ENCODE measurements at regions not wholly inside any gene's neighbourhood (a gene's known extent, or its start where the extent isn't known, plus 50 kb on each side); places are given as distances from the start of the nearest gene placed in this dataset.

GRCh38 chr7:37555528-37555927 lies 106.9 kb upstream of the ELMO1 start:
- H3K4me3 ChIP-seq = no peak overlapping the region
- TF ChIP-seq CTCF (IDR thresholded peaks at IDR 0.05) = no peak
- no peak for DNase-seq (ENCODE audit: low spot score)
- H3K27ac ChIP-seq = no peak overlapping the region

GRCh38 chr7:37557571-37558209 lies 109.0 kb upstream of the ELMO1 start:
- no peak for TF ChIP-seq CTCF (IDR thresholded peaks at IDR 0.05)
- Histone ChIP-seq H3K27ac (no peak overlapping the region), H3K4me3 (no peak overlapping the region)
- no peak for DNase-seq (ENCODE audit: low spot score)

GRCh38 chr7:37558320-37559096 lies 109.8 kb upstream of the ELMO1 start:
- Histone ChIP-seq H3K4me3 (no peak overlapping the region), H3K27ac (no peak overlapping the region)
- DNase-seq (ENCODE audit: low spot score) = no peak
- TF ChIP-seq CTCF (IDR thresholded peaks at IDR 0.05) = no peak

GRCh38 chr7:37570145-37570544 lies 113.4 kb upstream of the GPR141 start:
- Histone ChIP-seq H3K27ac (no peak overlapping the region), H3K4me3 (no peak overlapping the region)
- no peak for DNase-seq (ENCODE audit: low spot score)
- no peak for TF ChIP-seq CTCF (IDR thresholded peaks at IDR 0.05)

GRCh38 chr7:37571806-37572205 lies 111.8 kb upstream of the GPR141 start:
- H3K27ac ChIP-seq = no peak overlapping the region
- DNase-seq (ENCODE audit: low spot score) = no peak

GRCh38 chr7:37577412-37577811 lies 106.2 kb upstream of the GPR141 start:
- no peak overlapping the region for H3K4me3 ChIP-seq
- no peak for DNase-seq (ENCODE audit: low spot score)
- H3K27ac ChIP-seq = no peak overlapping the region
- no peak for TF ChIP-seq CTCF (IDR thresholded peaks at IDR 0.05)

More at GRCh38 chr7:37571806-37572205, 111.8 kb upstream of the GPR141 start:
- no peak overlapping the region for H3K4me3 ChIP-seq
- TF ChIP-seq CTCF (IDR thresholded peaks at IDR 0.05) = no peak

GRCh38 chr7:37577901-37578300 lies 105.7 kb upstream of the GPR141 start:
- TF ChIP-seq CTCF (IDR thresholded peaks at IDR 0.05) = no peak
- no peak for DNase-seq (ENCODE audit: low spot score)
- H3K27ac ChIP-seq = no peak overlapping the region
- no peak overlapping the region for H3K4me3 ChIP-seq

Data from coronary artery (tissue), 2 donors.